ENCODE measurements at regions not wholly inside any gene's neighbourhood (a gene's known extent, or its start where the extent isn't known, plus 50 kb on each side); places are given as distances from the start of the nearest gene placed in this dataset.

GRCh38 chr7:53940483-53940882 is 601.7 kb upstream of the VSTM2A start:
- Histone ChIP-seq H3K4me2 (ENCODE audit: low read depth, low read length) (no peak overlapping the region), H3K56ac (ENCODE audit: extremely low read depth, insufficient read depth, low read length) (no peak overlapping the region), H4K5ac (ENCODE audit: low read depth, low read length) (no peak overlapping the region), H3K9me1 (ENCODE audit: insufficient read depth, low read length) (no peaks in the 10 kb centered on the region), H2BK20ac (ENCODE audit: low read depth, low read length) (no peak overlapping the region), H2AK9ac (replicated peaks; ENCODE audit: low read depth, low read length, poor library complexity) (no peak overlapping the region), H2BK120ac (ENCODE audit: low read depth, low read length) (no peak overlapping the region), H3K36me3 (ENCODE audit: control insufficient read depth, insufficient read depth, low read length) (no peaks in the 10 kb centered on the region), H3K27me3 (ENCODE audit: control insufficient read depth, insufficient read depth, low read length) (no peaks in the 10 kb centered on the region), H4K8ac (ENCODE audit: low read depth in 2 of 2, low read length in 2 of 2) (no peak overlapping the region), H3K18ac (ENCODE audit: low read depth, low read length) (no peak overlapping the region), H4K20me1 (ENCODE audit: insufficient read depth, low read length) (no peaks in the 10 kb centered on the region), H2BK15ac (ENCODE audit: low read depth, low read length) (no peak overlapping the region), H3K4ac (ENCODE audit: low read depth, low read length) (no peak overlapping the region), H3K9ac (ENCODE audit: low read depth, low read length) (no peak overlapping the region), H3K4me1 (ENCODE audit: control insufficient read depth, insufficient read depth, low read length) (no peaks in the 10 kb centered on the region), H3K27ac (ENCODE audit: insufficient read depth, low read length) (no peak overlapping the region), H2AK5ac (ENCODE audit: low read depth, low read length) (no peak overlapping the region), H3K79me1 (ENCODE audit: low read depth in 1 of 2, low read length in 2 of 2) (no peaks in the 10 kb centered on the region), H3K9me3 (ENCODE audit: control insufficient read depth, insufficient read depth, low read length) (peaks cover 3% of the 10 kb centered on the region; the same call in 1 of the 2 replicates), H3K23ac (ENCODE audit: low read depth, low read length) (no peak overlapping the region), H3K14ac (replicated peaks; ENCODE audit: low read depth, low read length) (no peak overlapping the region), H2AFZ (replicated peaks; ENCODE audit: low read length, poor library complexity) (no peak overlapping the region), H3K4me3 (ENCODE audit: insufficient read depth, low read depth, low read length) (no peak overlapping the region), H2BK5ac (ENCODE audit: low read depth, low read length, poor library complexity, severe bottlenecking) (no peak overlapping the region), H4K91ac (ENCODE audit: insufficient read depth, low read depth, low read length) (no peak overlapping the region)
- no CpG with 5 or more reads among the region's 3 CpGs for WGBS, 2 experiments (ENCODE audit: extremely low coverage in 2 of 2, insufficient read length in 1 of 2)
- ChIA-PET CTCF (interaction anchor here (0.7 kb wide), 1 partner anchor 363 kb away, joined by 3 read pairs; no protein-coding TSS in a partner anchor), POLR2A (ENCODE audit: unreplicated experiment) (no interaction called here)
- TF ChIP-seq MXI1 (IDR thresholded peaks at IDR 0.05; ENCODE audit: borderline replicate concordance, low read depth, low read length) (no peak), MAFK (IDR thresholded peaks at IDR 0.05; ENCODE audit: low read depth, low read length) (peak; percentile 83), CHD1 (IDR thresholded peaks at IDR 0.05; ENCODE audit: low read depth, low read length) (no peak)
- in situ Hi-C loops (cut with MboI; ENCODE audit: low sequenced_read_pairs) (no loop called here), dilution Hi-C loops (cut with HindIII; ENCODE audit: low sequenced_read_pairs, unreplicated experiment) (no loop called here), intact Hi-C loops (cut with micrococcal nuclease) (no loop called here)
- no peak for DNase-seq
- BruUV-seq (replicated peaks) = no TSS peak
- ATAC-seq (ENCODE audit: low read depth) = no peak
